NCI-H2029 treated with DMSO at 0.1 percent for 48 hours (cell line): ENCODE measurements at regions not wholly inside any gene's neighbourhood (a gene's known extent, or its start where the extent isn't known, plus 50 kb on each side); places are given as distances from the start of the nearest gene placed in this dataset.

Experiments used
- DNase-seq: peaks from one replicate; lab custom pipeline; 2025; lab: John Stamatoyannopoulos, UW

- peak; percentile 97 for DNase-seq
Measured at GRCh38 chr4:96183611-96184010, 343.7 kb downstream of the PDHA2 start.

- DNase-seq, result no peak
Measured at GRCh38 chr4:96186593-96186992, 346.7 kb downstream of the PDHA2 start.

GRCh38 chr4:96189761-96190160 lies 349.9 kb downstream of the PDHA2 start:
- DNase-seq, result no peak

- no peak for DNase-seq
Measured at GRCh38 chr4:96193061-96193460, 353.2 kb downstream of the PDHA2 start.

- DNase-seq, result no peak
Measured at GRCh38 chr4:96194993-96195392, 355.1 kb downstream of the PDHA2 start.

- no peak for DNase-seq
Measured at GRCh38 chr4:96205143-96205936, 365.4 kb downstream of the PDHA2 start.

GRCh38 chr4:96227515-96227914 lies 387.6 kb downstream of the PDHA2 start:
- DNase-seq, result no peak

GRCh38 chr4:96228463-96228862 lies 388.6 kb downstream of the PDHA2 start:
- DNase-seq, result no peak

- no peak for DNase-seq
Measured at GRCh38 chr4:96240041-96240440, 400.1 kb downstream of the PDHA2 start.

GRCh38 chr4:96241819-96242218 lies 401.9 kb downstream of the PDHA2 start:
- no peak for DNase-seq

GRCh38 chr4:96247096-96247495 lies 407.2 kb downstream of the PDHA2 start:
- no peak for DNase-seq

- DNase-seq, result no peak
Measured at GRCh38 chr4:96248225-96248624, 408.3 kb downstream of the PDHA2 start.

GRCh38 chr4:96260064-96260682 lies 420.3 kb downstream of the PDHA2 start:
- DNase-seq, result no peak

- DNase-seq, result no peak
Measured at GRCh38 chr4:96262057-96262456, 422.2 kb downstream of the PDHA2 start.

GRCh38 chr4:96263291-96263690 lies 423.4 kb downstream of the PDHA2 start:
- DNase-seq, result no peak

- no peak for DNase-seq
Measured at GRCh38 chr4:96264941-96265463, 425.1 kb downstream of the PDHA2 start.

GRCh38 chr4:96293806-96294205 lies 453.9 kb downstream of the PDHA2 start:
- no peak for DNase-seq

- no peak for DNase-seq
Measured at GRCh38 chr4:96295143-96295741, 455.3 kb downstream of the PDHA2 start.

GRCh38 chr4:96301715-96302114 lies 461.8 kb downstream of the PDHA2 start:
- DNase-seq, result no peak

- DNase-seq, result peak; percentile 4
Measured at GRCh38 chr4:96305030-96305429, 465.1 kb downstream of the PDHA2 start.

GRCh38 chr4:96312046-96312685 lies 472.3 kb downstream of the PDHA2 start:
- peak; percentile 3 for DNase-seq

- DNase-seq, result no peak
Measured at GRCh38 chr4:96315815-96316214, 475.9 kb downstream of the PDHA2 start.

- DNase-seq, result no peak
Measured at GRCh38 chr4:96316776-96317175, 476.9 kb downstream of the PDHA2 start.
